Neural progenitor cell (in vitro differentiated cells): ENCODE measurements at regions not wholly inside any gene's neighbourhood (a gene's known extent, or its start where the extent isn't known, plus 50 kb on each side); places are given as distances from the start of the nearest gene placed in this dataset.

Source experiments
- DNase-seq: peaks from one replicate; pipeline ENCODE4 v3.0.0-alpha.2; 2016; ENCODE audit warnings: low spot score
- H2AFZ ChIP-seq: fragments of 200-600 bp; sonication (generic); replicated peaks from 2 replicates; pipeline ENCODE4 v1.6.1; 2016; ENCODE audit warnings: antibody characterized with exemption
- H3F3A ChIP-seq: fragments of 200-600 bp; sonication (generic); 2 replicates; pipeline ENCODE4 v1.6.1; 2016; ENCODE audit warnings: antibody characterized with exemption, low read depth
- H3K27ac ChIP-seq: fragments of 200-600 bp; sonication (generic); 2 replicates; pipeline ENCODE4 v1.5.1; 2016; ENCODE audit warnings: mild to moderate bottlenecking
- H3K27me3 ChIP-seq: fragments of 200-600 bp; sonication (generic); 2 replicates; pipeline ENCODE4 v1.6.1; 2016; ENCODE audit warnings: mild to moderate bottlenecking, moderate library complexity
- H3K36me3 ChIP-seq: fragments of 200-600 bp; sonication (generic); 2 replicates; pipeline ENCODE4 v1.5.1; 2016
- H3K4me1 ChIP-seq: fragments of 200-600 bp; sonication (generic); 2 replicates; pipeline ENCODE4 v1.6.1; 2016; ENCODE audit warnings: mixed run types
- H3K4me2 ChIP-seq: fragments of 200-600 bp; sonication (generic); 2 replicates; pipeline ENCODE4 v1.6.1; 2016
- H3K4me3 ChIP-seq: fragments of 200-600 bp; sonication (generic); 2 replicates; pipeline ENCODE4 v1.5.1; 2016
- H3K79me2 ChIP-seq: fragments of 200-600 bp; sonication (generic); 2 replicates; pipeline ENCODE4 v1.6.1; 2016; ENCODE audit warnings: low read depth
- H3K9ac ChIP-seq: fragments of 200-600 bp; sonication (generic); 2 replicates; pipeline ENCODE4 v1.6.1; 2016
- H3K9me3 ChIP-seq: fragments of 200-600 bp; sonication (generic); 2 replicates; pipeline ENCODE4 v1.5.1; 2016; ENCODE audit warnings: low read depth
- H4K20me1 ChIP-seq: fragments of 200-600 bp; sonication (generic); 2 replicates; pipeline ENCODE4 v1.6.1; 2016; ENCODE audit warnings: low read depth
- H3K27ac Mint-ChIP-seq: 3 replicates; pipeline ENCODE4 v1.8.0; 2021; ENCODE audit warnings: mixed read lengths
- H3K27me3 Mint-ChIP-seq: 2 replicates; pipeline ENCODE4 v1.8.0; 2022; ENCODE audit warnings: low read depth, mild to moderate bottlenecking, inconsistent platforms, moderate library complexity, mixed read lengths; ENCODE audit not compliant: insufficient read depth
- H3K36me3 Mint-ChIP-seq: 3 replicates; pipeline ENCODE4 v1.8.0; 2021; ENCODE audit warnings: mixed read lengths
- H3K4me1 Mint-ChIP-seq: 3 replicates; pipeline ENCODE4 v1.8.0; 2021; ENCODE audit warnings: mixed read lengths
- H3K4me3 Mint-ChIP-seq: 3 replicates; pipeline ENCODE4 v1.8.0; 2021; ENCODE audit warnings: mild to moderate bottlenecking, moderate library complexity, mixed read lengths
- H3K9me3 Mint-ChIP-seq: 3 replicates; pipeline ENCODE4 v1.8.0; 2020; ENCODE audit warnings: mixed read lengths
- EZH2 ChIP-seq: fragments of 200-600 bp; sonication (generic); IDR thresholded peaks from 2 replicates; pipeline ENCODE4 v1.6.1; 2017; ENCODE audit warnings: antibody characterized with exemption, mild to moderate bottlenecking, moderate library complexity
- EZH2phosphoT487 ChIP-seq: fragments of 200-600 bp; sonication (generic); IDR thresholded peaks from 2 replicates; pipeline ENCODE4 v1.6.1; 2017; ENCODE audit warnings: antibody characterized with exemption
- TF ChIP-seq, protein P1 (sequence below): fragments of 200-600 bp; sonication (generic); IDR thresholded peaks from 2 replicates; pipeline ENCODE4 v1.5.1; 2017; ENCODE audit warnings: antibody characterized with exemption, mild to moderate bottlenecking

DNA sequence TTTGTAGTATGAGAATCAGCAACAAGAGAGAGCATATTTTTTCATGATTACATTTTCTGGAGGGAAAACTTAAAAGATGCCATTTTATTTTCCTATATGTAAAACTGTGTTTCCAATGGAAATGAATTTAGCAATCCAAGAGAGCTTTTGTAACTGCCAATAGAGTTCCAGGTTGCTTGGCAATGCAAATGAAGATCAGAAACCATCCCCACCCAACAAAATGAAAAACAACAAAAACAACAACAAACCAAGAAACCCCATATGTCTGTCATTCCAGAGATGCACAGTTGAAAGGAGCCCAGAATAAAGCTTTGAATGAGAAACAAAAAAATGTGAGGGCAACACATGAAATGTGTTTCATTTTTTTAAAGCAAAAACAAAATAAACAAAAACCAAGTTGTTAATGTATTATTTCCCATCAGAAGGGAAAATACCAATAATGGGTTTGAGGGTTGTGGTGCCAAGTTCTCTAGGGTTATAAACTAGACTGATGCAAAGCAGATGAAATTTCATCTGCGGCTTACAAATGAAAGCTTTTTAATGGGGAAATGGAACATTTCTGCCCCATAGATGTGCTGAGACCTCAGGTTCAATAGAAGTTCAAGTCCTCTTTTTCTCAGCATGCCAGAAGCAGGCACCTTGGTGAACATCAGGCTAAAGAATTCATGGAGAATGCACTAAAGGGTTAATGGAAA lies 121.5 kb upstream of the MCHR2 start:
- H3K4me2 ChIP-seq = no peak overlapping the region
- H3K9me3 Mint-ChIP-seq = no peaks in the 10 kb centered on the region
- no peaks in the 10 kb centered on the region for H3K9me3 ChIP-seq
- no peak overlapping the region for H3K9ac ChIP-seq
- H3K4me3 Mint-ChIP-seq = no peak overlapping the region
- no peaks in the 10 kb centered on the region for H4K20me1 ChIP-seq
- no peaks in the 10 kb centered on the region for H3F3A ChIP-seq
- H3K36me3 Mint-ChIP-seq = no peaks in the 10 kb centered on the region
- H3K4me3 ChIP-seq = no peak overlapping the region
- H3K36me3 ChIP-seq = no peaks in the 10 kb centered on the region
- no peak for DNase-seq
- H3K4me1 Mint-ChIP-seq = peaks cover 13% of the 10 kb centered on the region
- H3K27ac Mint-ChIP-seq = no peak overlapping the region
- H3K4me1 ChIP-seq = peaks cover 14% of the 10 kb centered on the region
- no peaks in the 10 kb centered on the region for H3K27me3 ChIP-seq
- H2AFZ ChIP-seq = no peak overlapping the region
- no peak for TF ChIP-seq EZH2
- no peak for TF ChIP-seq EZH2phosphoT487
- no peak overlapping the region for H3K27ac ChIP-seq
- H3K27me3 Mint-ChIP-seq = peaks cover 3% of the 10 kb centered on the region
- H3K79me2 ChIP-seq = no peaks in the 10 kb centered on the region

DNA sequence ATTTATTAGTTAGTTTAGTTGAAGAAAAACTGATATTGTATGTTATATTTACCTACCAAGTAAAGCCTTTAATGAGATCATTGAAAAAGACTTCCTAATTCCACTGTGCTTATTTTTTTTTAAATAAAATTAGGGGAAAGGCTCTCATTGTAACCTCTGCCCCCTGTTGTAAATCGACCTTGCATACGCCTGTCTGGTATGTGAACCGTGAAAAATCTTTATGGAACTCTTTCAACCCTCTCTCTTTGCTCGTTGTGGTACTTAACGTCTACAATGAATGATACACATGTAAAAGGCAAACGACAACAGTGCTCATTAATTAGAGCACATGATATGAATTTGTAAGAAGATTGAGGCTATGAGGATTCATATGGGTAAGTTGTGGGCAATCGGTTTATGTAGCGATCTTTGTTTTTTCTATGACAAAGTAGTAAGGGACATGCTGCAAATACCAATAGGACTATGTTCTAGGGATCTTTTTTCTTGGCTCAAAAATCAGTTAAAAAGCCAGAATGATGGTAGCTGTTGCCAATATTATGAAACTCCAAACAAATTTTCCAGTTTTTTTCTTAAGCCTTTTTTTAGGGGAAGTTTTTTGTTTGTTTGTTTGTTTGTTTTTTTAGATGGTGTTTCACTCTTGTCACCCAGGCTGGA lies 119.0 kb upstream of the MCHR2 start:
- TF ChIP-seq, protein P1, sequence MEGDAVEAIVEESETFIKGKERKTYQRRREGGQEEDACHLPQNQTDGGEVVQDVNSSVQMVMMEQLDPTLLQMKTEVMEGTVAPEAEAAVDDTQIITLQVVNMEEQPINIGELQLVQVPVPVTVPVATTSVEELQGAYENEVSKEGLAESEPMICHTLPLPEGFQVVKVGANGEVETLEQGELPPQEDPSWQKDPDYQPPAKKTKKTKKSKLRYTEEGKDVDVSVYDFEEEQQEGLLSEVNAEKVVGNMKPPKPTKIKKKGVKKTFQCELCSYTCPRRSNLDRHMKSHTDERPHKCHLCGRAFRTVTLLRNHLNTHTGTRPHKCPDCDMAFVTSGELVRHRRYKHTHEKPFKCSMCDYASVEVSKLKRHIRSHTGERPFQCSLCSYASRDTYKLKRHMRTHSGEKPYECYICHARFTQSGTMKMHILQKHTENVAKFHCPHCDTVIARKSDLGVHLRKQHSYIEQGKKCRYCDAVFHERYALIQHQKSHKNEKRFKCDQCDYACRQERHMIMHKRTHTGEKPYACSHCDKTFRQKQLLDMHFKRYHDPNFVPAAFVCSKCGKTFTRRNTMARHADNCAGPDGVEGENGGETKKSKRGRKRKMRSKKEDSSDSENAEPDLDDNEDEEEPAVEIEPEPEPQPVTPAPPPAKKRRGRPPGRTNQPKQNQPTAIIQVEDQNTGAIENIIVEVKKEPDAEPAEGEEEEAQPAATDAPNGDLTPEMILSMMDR = no peak
- TF ChIP-seq EZH2 (no peak), EZH2phosphoT487 (no peak)
- Mint-ChIP-seq H3K9me3 (no peaks in the 10 kb centered on the region), H3K4me3 (no peak overlapping the region), H3K27ac (no peak overlapping the region), H3K4me1 (peaks cover 17% of the 10 kb centered on the region), H3K27me3 (peaks cover 3% of the 10 kb centered on the region), H3K36me3 (no peaks in the 10 kb centered on the region)
- Histone ChIP-seq H3K36me3 (no peaks in the 10 kb centered on the region), H3F3A (no peaks in the 10 kb centered on the region), H3K9ac (no peak overlapping the region), H2AFZ (no peak overlapping the region), H3K27ac (no peak overlapping the region), H3K4me2 (no peak overlapping the region), H3K4me1 (peaks cover 19% of the 10 kb centered on the region), H3K9me3 (no peaks in the 10 kb centered on the region), H4K20me1 (no peaks in the 10 kb centered on the region), H3K4me3 (no peak overlapping the region), H3K27me3 (no peaks in the 10 kb centered on the region), H3K79me2 (no peaks in the 10 kb centered on the region)
- no peak for DNase-seq

DNA sequence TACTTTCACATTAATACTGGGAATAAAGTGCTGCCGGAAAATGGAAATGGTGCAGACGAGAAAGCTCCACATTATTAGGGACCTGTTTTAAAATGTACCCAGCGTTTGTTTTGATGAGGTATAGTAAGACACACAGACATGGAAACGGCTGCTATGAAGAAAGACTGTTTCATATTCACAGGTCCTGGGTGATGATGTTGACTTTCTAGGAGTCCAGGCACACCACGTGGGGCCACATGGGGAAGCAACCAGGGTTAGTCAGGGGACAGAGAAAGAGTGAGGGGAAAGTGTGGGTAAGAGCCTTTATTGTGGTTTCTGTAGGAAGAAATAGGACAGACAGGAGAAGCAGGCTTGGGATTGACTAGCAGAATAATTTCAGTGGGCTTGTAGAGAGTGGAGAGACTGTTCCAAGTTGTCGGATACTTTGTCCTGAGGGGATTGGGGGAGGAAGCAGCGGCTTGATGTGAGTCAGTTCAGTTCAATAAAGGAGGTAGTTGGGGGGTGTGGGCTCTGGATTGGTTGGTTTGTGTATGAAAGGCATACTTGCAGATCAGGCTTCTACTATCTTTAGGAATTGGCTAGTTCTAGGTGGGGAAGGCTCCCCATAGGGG lies 112.0 kb upstream of the MCHR2 start:
- Histone ChIP-seq H3K4me2 (no peak overlapping the region), H3K79me2 (no peaks in the 10 kb centered on the region), H3K27me3 (no peaks in the 10 kb centered on the region), H2AFZ (peak overlapping the region; percentile 37), H3K27ac (no peak overlapping the region), H3K9ac (no peak overlapping the region), H3K4me1 (peaks cover 14% of the 10 kb centered on the region), H3K9me3 (no peaks in the 10 kb centered on the region), H3F3A (no peaks in the 10 kb centered on the region), H3K4me3 (no peak overlapping the region), H3K36me3 (no peaks in the 10 kb centered on the region), H4K20me1 (no peaks in the 10 kb centered on the region)
- H3K9me3 Mint-ChIP-seq = no peaks in the 10 kb centered on the region
- no peak for DNase-seq
- no peaks in the 10 kb centered on the region for H3K36me3 Mint-ChIP-seq
- H3K27ac Mint-ChIP-seq = no peak overlapping the region
- no peak overlapping the region for H3K4me3 Mint-ChIP-seq
- peaks cover 10% of the 10 kb centered on the region for H3K4me1 Mint-ChIP-seq
- H3K27me3 Mint-ChIP-seq = peaks cover 2% of the 10 kb centered on the region
- no peak for TF ChIP-seq EZH2
- TF ChIP-seq EZH2phosphoT487 = no peak
- TF ChIP-seq, protein P1 = no peak
